Testis (tissue), 2 donors: ENCODE measurements at regions not wholly inside any gene's neighbourhood (a gene's known extent, or its start where the extent isn't known, plus 50 kb on each side); places are given as distances from the start of the nearest gene placed in this dataset.

Experiments used
- CTCF ChIP-seq, 3 experiments: fragments of 450-650 bp in 2 of 3; fragments of 200-600 bp in 1 of 3; sonication (generic) in 1 of 3; IDR thresholded peaks; one replicate each; pipeline ENCODE4 v1.5.1; 2016 to 2019; ENCODE audit warnings: antibody characterized with exemption in 3 of 3, mild to moderate bottlenecking in 2 of 3, moderate library complexity in 1 of 3
- POLR2A ChIP-seq: fragments of 450-650 bp; IDR thresholded peaks from one replicate; pipeline ENCODE4 v1.6.1; 2017; ENCODE audit warnings: antibody characterized with exemption, mild to moderate bottlenecking, moderate library complexity

- TF ChIP-seq CTCF (IDR thresholded peaks at IDR 0.05) (peak; percentile 37 to 63 (median 61)), POLR2A (no peak)
These were observed 229.2 kb upstream of the CAMK1G start for GRCh38 chr1:209354111-209354839.
